SK-N-MC (cell line): ENCODE measurements at regions not wholly inside any gene's neighbourhood (a gene's known extent, or its start where the extent isn't known, plus 50 kb on each side); places are given as distances from the start of the nearest gene placed in this dataset.

Experiments used
- EZH2 ChIP-seq: fragments of 200-600 bp; sonication (generic); IDR thresholded peaks from one replicate; pipeline ENCODE4 v1.6.1; 2017; ENCODE audit warnings: antibody characterized with exemption
- POLR2AphosphoS5 ChIP-seq: IDR thresholded peaks from 2 replicates; pipeline ENCODE4 v1.6.1; 2012; ENCODE audit warnings: mild to moderate bottlenecking, low read depth, low read length, borderline replicate concordance

- TF ChIP-seq EZH2 (no peak), POLR2AphosphoS5 (no peak)
Observed at GRCh38 chr9:97153967-97154366, 115.0 kb upstream of the CTSV start.
